ENCODE measurements at regions not wholly inside any gene's neighbourhood (a gene's known extent, or its start where the extent isn't known, plus 50 kb on each side); places are given as distances from the start of the nearest gene placed in this dataset.

DNA sequence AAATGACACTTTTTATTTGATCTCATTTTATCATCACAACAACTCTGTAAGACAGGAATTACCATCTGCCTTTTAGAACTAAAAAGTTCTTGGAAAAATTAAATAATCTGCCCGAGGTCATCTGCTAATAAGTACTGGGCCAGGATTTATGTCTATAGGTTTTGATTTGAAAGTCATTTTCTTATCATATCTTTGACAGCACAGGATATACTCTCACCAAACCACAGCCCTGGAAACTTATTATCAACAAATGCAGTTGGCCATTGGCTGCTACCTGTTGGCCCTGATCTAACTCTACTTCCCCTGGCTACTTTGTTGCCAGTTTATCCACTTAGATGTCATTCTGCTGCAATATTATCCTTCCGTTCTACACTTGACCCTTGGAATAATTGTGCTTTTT lies 354.6 kb downstream of the RAD51AP2 start:
- DNase-seq (no peak), FAIRE-seq (no peak)
- no peaks in the 10 kb centered on the region for H3K36me3 ChIP-seq (ENCODE audit: control insufficient read depth in 2 of 3, insufficient read depth in 3 of 3, low read length in 3 of 3)
- H3K27ac ChIP-seq (ENCODE audit: low read depth in 2 of 2, low read length in 2 of 2): no peak overlapping the region
- no peaks in the 10 kb centered on the region for H3K4me1 ChIP-seq (ENCODE audit: control insufficient read depth in 2 of 3, insufficient read depth in 2 of 3, low read depth in 1 of 3, low read length in 3 of 3)
- no peak overlapping the region for H3K9ac ChIP-seq (ENCODE audit: low read length in 3 of 3)
- intact Hi-C loops (cut with DNase I): no loop called here
- TF ChIP-seq, protein P1, sequence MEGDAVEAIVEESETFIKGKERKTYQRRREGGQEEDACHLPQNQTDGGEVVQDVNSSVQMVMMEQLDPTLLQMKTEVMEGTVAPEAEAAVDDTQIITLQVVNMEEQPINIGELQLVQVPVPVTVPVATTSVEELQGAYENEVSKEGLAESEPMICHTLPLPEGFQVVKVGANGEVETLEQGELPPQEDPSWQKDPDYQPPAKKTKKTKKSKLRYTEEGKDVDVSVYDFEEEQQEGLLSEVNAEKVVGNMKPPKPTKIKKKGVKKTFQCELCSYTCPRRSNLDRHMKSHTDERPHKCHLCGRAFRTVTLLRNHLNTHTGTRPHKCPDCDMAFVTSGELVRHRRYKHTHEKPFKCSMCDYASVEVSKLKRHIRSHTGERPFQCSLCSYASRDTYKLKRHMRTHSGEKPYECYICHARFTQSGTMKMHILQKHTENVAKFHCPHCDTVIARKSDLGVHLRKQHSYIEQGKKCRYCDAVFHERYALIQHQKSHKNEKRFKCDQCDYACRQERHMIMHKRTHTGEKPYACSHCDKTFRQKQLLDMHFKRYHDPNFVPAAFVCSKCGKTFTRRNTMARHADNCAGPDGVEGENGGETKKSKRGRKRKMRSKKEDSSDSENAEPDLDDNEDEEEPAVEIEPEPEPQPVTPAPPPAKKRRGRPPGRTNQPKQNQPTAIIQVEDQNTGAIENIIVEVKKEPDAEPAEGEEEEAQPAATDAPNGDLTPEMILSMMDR (IDR thresholded peaks at IDR 0.05; ENCODE audit: borderline replicate concordance, extremely low read depth, insufficient read depth): no peak
- no peak overlapping the region for H3K4me3 ChIP-seq (ENCODE audit: low read length in 3 of 3)
- no peaks in the 10 kb centered on the region for H3K9me3 ChIP-seq (ENCODE audit: control insufficient read depth in 2 of 3, insufficient read depth in 1 of 3, low read length in 3 of 3)
- no peaks in the 10 kb centered on the region for H3K27me3 ChIP-seq (ENCODE audit: control insufficient read depth, insufficient read depth, low read length)

DNA sequence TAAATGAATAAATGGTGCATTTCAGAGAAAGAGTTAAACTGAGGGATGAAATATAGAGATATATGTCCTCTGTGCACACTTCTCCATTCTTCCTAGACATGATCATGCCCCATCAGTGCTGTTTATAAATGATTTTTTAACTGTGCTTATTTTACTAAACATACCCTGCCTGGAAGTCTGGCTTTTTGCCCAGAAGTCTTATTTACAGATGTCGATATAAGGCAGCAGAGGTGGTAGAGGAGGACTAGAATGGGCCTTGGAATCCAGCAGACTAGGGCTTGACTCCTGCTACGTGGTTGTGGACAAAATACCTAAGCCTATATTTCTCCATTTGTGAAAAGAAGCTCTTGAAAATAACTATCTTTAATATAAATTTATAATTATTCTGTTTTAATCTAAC lies 355.5 kb downstream of the RAD51AP2 start:
- Histone ChIP-seq H3K4me1 (ENCODE audit: control insufficient read depth in 2 of 3, insufficient read depth in 2 of 3, low read depth in 1 of 3, low read length in 3 of 3) (no peaks in the 10 kb centered on the region), H3K4me3 (ENCODE audit: low read length in 3 of 3) (no peak overlapping the region), H3K9me3 (ENCODE audit: control insufficient read depth in 2 of 3, insufficient read depth in 1 of 3, low read length in 3 of 3) (no peaks in the 10 kb centered on the region), H3K27me3 (ENCODE audit: control insufficient read depth, insufficient read depth, low read length) (no peaks in the 10 kb centered on the region), H3K9ac (ENCODE audit: low read length in 3 of 3) (no peak overlapping the region), H3K36me3 (ENCODE audit: control insufficient read depth in 2 of 3, insufficient read depth in 3 of 3, low read length in 3 of 3) (no peaks in the 10 kb centered on the region), H3K27ac (ENCODE audit: low read depth in 2 of 2, low read length in 2 of 2) (no peak overlapping the region)
- DNase-seq (no peak), FAIRE-seq (no peak)
- TF ChIP-seq, protein P1 (IDR thresholded peaks at IDR 0.05; ENCODE audit: borderline replicate concordance, extremely low read depth, insufficient read depth): no peak
- intact Hi-C loops (cut with DNase I): no loop called here

DNA sequence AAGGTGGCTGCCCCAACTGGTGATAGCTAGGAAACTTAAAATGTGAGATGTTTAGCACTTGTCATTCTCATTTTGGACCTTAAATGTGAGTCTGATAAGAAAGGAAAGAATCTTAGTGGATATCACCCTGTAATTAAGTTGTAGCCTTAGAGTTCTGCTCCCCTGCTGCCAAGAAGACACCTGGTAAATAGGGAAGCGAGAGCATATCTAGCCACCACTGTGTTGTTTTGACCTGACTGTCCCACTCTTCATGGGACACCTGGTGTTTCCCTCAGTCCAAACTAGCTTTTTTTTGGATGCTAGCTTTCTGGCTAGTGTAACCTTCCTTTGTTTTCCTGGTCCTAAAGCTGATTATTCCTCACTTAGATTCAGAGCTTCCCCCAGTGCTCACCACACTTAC lies 357.6 kb downstream of the RAD51AP2 start:
- FAIRE-seq (no peak), DNase-seq (no peak)
- Histone ChIP-seq H3K27ac (ENCODE audit: low read depth in 2 of 2, low read length in 2 of 2) (no peak overlapping the region), H3K36me3 (ENCODE audit: control insufficient read depth in 2 of 3, insufficient read depth in 3 of 3, low read length in 3 of 3) (no peaks in the 10 kb centered on the region), H3K9ac (ENCODE audit: low read length in 3 of 3) (no peak overlapping the region), H3K4me3 (ENCODE audit: low read length in 3 of 3) (no peak overlapping the region), H3K9me3 (ENCODE audit: control insufficient read depth in 2 of 3, insufficient read depth in 1 of 3, low read length in 3 of 3) (no peaks in the 10 kb centered on the region), H3K4me1 (ENCODE audit: control insufficient read depth in 2 of 3, insufficient read depth in 2 of 3, low read depth in 1 of 3, low read length in 3 of 3) (no peaks in the 10 kb centered on the region), H3K27me3 (ENCODE audit: control insufficient read depth, insufficient read depth, low read length) (no peaks in the 10 kb centered on the region)
- intact Hi-C loops (cut with DNase I): no loop called here
- TF ChIP-seq, protein P1 (IDR thresholded peaks at IDR 0.05; ENCODE audit: borderline replicate concordance, extremely low read depth, insufficient read depth): no peak

DNA sequence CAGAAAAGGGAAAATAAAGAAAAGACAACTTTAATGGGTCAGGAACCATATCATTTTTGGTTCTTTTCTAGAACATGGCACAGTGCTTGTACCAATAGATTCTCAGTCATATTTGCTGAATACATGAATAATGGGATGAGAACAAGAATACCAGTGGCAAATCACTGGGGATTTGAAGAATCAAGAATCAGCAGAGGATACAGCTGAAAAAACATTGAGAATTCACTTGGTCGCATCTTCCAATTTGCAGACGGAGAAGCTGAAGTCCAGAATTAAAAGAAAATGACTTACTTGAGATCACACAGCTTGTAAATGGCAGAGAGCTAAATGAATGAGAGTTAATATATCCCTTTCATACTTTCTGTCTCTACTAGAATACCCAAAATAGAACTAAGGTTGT lies 362.2 kb downstream of the RAD51AP2 start:
- H3K27me3 ChIP-seq (ENCODE audit: control insufficient read depth, insufficient read depth, low read length): no peaks in the 10 kb centered on the region
- no peaks in the 10 kb centered on the region for H3K36me3 ChIP-seq (ENCODE audit: control insufficient read depth in 2 of 3, insufficient read depth in 3 of 3, low read length in 3 of 3)
- DNase-seq: no peak
- no peaks in the 10 kb centered on the region for H3K4me1 ChIP-seq (ENCODE audit: control insufficient read depth in 2 of 3, insufficient read depth in 2 of 3, low read depth in 1 of 3, low read length in 3 of 3)
- no peak overlapping the region for H3K4me3 ChIP-seq (ENCODE audit: low read length in 3 of 3)
- intact Hi-C loops (cut with DNase I): no loop called here
- no peaks in the 10 kb centered on the region for H3K9me3 ChIP-seq (ENCODE audit: control insufficient read depth in 2 of 3, insufficient read depth in 1 of 3, low read length in 3 of 3)
- no peak overlapping the region for H3K27ac ChIP-seq (ENCODE audit: low read depth in 2 of 2, low read length in 2 of 2)
- no peak for FAIRE-seq
- TF ChIP-seq, protein P1 (IDR thresholded peaks at IDR 0.05; ENCODE audit: borderline replicate concordance, extremely low read depth, insufficient read depth): no peak
- no peak overlapping the region for H3K9ac ChIP-seq (ENCODE audit: low read length in 3 of 3)
